GM18499 (cell line): ENCODE measurements at regions not wholly inside any gene's neighbourhood (a gene's known extent, or its start where the extent isn't known, plus 50 kb on each side); places are given as distances from the start of the nearest gene placed in this dataset.
"Not testable (repeated sequence)": the region's sequence is repeated elsewhere in the genome, so short reads cannot be mapped to it uniquely, and the experiment has no call there.

Experiments
- ATAC-seq: cut with Tn5 transposase; IDR thresholded peaks from one replicate; pipeline ENCODE4 v1.9.1; 2021; ENCODE audit warnings: moderate number of reproducible peaks; ENCODE audit not compliant: insufficient read depth, unreplicated experiment

- ATAC-seq: no peak
These were observed 178.3 kb upstream of the RFC3 start for GRCh38 chr13:33639626-33640080.

GRCh38 chr13:33640832-33641231, 177.1 kb upstream of the RFC3 start:
- ATAC-seq: no peak

GRCh38 chr13:33642374-33643065, 175.4 kb upstream of the RFC3 start:
- ATAC-seq: no peak

- no peak for ATAC-seq
These were observed 173.1 kb upstream of the RFC3 start for GRCh38 chr13:33644581-33645543.

- no peak for ATAC-seq
These were observed 172.1 kb upstream of the RFC3 start for GRCh38 chr13:33645591-33646554.

- ATAC-seq: no peak
These were observed 168.6 kb upstream of the RFC3 start for GRCh38 chr13:33649212-33649878.

- ATAC-seq: no peak
These were observed 166.2 kb upstream of the RFC3 start for GRCh38 chr13:33651766-33652165.

- ATAC-seq: no peak
These were observed 160.7 kb upstream of the RFC3 start for GRCh38 chr13:33657274-33657673.

GRCh38 chr13:33659466-33659865, 158.5 kb upstream of the RFC3 start:
- no peak for ATAC-seq

- ATAC-seq: no peak
These were observed 158.1 kb upstream of the RFC3 start for GRCh38 chr13:33659894-33660293.

GRCh38 chr13:33662392-33662791, 155.6 kb upstream of the RFC3 start:
- ATAC-seq: no peak

- ATAC-seq: no peak
These were observed 152.2 kb upstream of the RFC3 start for GRCh38 chr13:33665626-33666175.

- no peak for ATAC-seq
These were observed 146.4 kb upstream of the RFC3 start for GRCh38 chr13:33671560-33671959.

- ATAC-seq: not testable (repeated sequence)
These were observed 145.9 kb upstream of the RFC3 start for GRCh38 chr13:33672022-33672421.

GRCh38 chr13:33676045-33676989, 141.6 kb upstream of the RFC3 start:
- no peak for ATAC-seq

GRCh38 chr13:33677215-33677614, 140.7 kb upstream of the RFC3 start:
- no peak for ATAC-seq

GRCh38 chr13:33678084-33678483, 139.9 kb upstream of the RFC3 start:
- no peak for ATAC-seq

- peak; percentile 96 for ATAC-seq
These were observed 138.9 kb upstream of the RFC3 start for GRCh38 chr13:33678906-33679657.
